ENCODE measurements at regions not wholly inside any gene's neighbourhood (a gene's known extent, or its start where the extent isn't known, plus 50 kb on each side); places are given as distances from the start of the nearest gene placed in this dataset.

DNA sequence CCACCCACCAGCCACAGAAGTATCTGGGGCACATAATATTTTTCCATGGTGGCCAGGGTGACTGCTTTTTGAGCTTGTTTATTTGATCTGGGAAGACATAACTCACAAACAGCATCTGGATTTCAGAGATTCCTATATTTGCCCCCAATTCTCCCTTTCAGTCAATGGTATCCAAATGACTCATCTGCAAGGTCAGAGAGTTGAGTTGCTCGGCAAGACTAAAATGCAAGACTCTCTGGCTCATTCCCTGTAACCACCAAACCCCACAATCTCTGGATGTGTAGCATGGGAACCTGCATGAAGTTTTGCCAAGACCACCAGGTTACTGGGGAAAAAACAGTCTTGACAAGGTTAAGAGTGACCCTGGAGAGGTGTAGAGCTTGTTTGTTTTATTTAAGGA is 174.9 kb upstream of the FAR2 start:
- Histone ChIP-seq H3K4me3 (ENCODE audit: low read length) (no peak overlapping the region), H3K9me3 (ENCODE audit: low read length) (no peaks in the 10 kb centered on the region), H3K79me2 (replicated peaks; ENCODE audit: insufficient read depth, low read length) (no peaks in the 10 kb centered on the region), H3K9me2 (ENCODE audit: insufficient read depth, low read length) (no peaks in the 10 kb centered on the region), H3F3A (ENCODE audit: insufficient read depth, low read length, poor library complexity, severe bottlenecking) (no peaks in the 10 kb centered on the region), H3K9ac (ENCODE audit: low read length) (no peak overlapping the region), H3K4me2 (ENCODE audit: low read length) (no peak overlapping the region), H3K27me3 (ENCODE audit: insufficient read depth, low read depth, low read length) (no peaks in the 10 kb centered on the region), H2AFZ (ENCODE audit: low read depth, low read length) (no peak overlapping the region), H3K27ac (ENCODE audit: low read length) (no peak overlapping the region), H4K20me1 (ENCODE audit: insufficient read depth) (no peaks in the 10 kb centered on the region), H3K36me3 (ENCODE audit: insufficient read depth, low read length) (no peaks in the 10 kb centered on the region)
- no peak for TF ChIP-seq CTCF (IDR thresholded peaks at IDR 0.05; ENCODE audit: poor library complexity, severe bottlenecking)
- no peak for TF ChIP-seq TAF1 (IDR thresholded peaks at IDR 0.05; ENCODE audit: low read depth)
- TF ChIP-seq POLR2AphosphoS5 (IDR thresholded peaks at IDR 0.05): no peak
- TF ChIP-seq EZH2 (IDR thresholded peaks at IDR 0.05; ENCODE audit: borderline replicate concordance, insufficient read depth, low read length, poor library complexity, severe bottlenecking): no peak
- TF ChIP-seq SMC3 (conservative IDR thresholded peaks at IDR 0.05; ENCODE audit: poor library complexity): no peak
- TF ChIP-seq MXI1 (conservative IDR thresholded peaks at IDR 0.05; ENCODE audit: poor library complexity, severe bottlenecking): no peak
- TF ChIP-seq EP300 (conservative IDR thresholded peaks at IDR 0.05; ENCODE audit: poor library complexity, severe bottlenecking): no peak
- no peak for TF ChIP-seq RAD21 (conservative IDR thresholded peaks at IDR 0.05)
- TF ChIP-seq, protein P1, sequence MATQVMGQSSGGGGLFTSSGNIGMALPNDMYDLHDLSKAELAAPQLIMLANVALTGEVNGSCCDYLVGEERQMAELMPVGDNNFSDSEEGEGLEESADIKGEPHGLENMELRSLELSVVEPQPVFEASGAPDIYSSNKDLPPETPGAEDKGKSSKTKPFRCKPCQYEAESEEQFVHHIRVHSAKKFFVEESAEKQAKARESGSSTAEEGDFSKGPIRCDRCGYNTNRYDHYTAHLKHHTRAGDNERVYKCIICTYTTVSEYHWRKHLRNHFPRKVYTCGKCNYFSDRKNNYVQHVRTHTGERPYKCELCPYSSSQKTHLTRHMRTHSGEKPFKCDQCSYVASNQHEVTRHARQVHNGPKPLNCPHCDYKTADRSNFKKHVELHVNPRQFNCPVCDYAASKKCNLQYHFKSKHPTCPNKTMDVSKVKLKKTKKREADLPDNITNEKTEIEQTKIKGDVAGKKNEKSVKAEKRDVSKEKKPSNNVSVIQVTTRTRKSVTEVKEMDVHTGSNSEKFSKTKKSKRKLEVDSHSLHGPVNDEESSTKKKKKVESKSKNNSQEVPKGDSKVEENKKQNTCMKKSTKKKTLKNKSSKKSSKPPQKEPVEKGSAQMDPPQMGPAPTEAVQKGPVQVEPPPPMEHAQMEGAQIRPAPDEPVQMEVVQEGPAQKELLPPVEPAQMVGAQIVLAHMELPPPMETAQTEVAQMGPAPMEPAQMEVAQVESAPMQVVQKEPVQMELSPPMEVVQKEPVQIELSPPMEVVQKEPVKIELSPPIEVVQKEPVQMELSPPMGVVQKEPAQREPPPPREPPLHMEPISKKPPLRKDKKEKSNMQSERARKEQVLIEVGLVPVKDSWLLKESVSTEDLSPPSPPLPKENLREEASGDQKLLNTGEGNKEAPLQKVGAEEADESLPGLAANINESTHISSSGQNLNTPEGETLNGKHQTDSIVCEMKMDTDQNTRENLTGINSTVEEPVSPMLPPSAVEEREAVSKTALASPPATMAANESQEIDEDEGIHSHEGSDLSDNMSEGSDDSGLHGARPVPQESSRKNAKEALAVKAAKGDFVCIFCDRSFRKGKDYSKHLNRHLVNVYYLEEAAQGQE (IDR thresholded peaks at IDR 0.05; ENCODE audit: borderline replicate concordance): no peak

DNA sequence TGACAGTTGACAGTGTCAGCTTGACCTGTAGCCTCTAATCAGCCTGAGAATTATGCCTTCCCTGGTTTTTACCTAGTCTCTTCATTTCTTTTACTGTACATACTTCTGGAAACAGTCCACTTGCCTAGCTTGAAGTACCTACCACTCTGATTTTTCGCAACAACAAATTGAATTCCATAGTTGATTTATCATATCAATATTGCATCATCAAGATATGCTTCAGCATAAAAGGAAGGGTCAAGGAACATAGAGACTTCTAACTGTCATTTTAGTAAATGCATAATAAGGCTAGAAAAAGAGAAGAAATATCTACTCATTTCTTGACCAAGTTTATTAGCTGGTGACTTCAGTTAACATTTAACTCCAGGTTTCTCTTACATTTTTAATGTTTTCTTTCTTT is 174.2 kb upstream of the FAR2 start:
- Histone ChIP-seq H3K27me3 (ENCODE audit: insufficient read depth, low read depth, low read length) (no peaks in the 10 kb centered on the region), H2AFZ (ENCODE audit: low read depth, low read length) (no peak overlapping the region), H3K36me3 (ENCODE audit: insufficient read depth, low read length) (no peaks in the 10 kb centered on the region), H3K4me2 (ENCODE audit: low read length) (no peak overlapping the region), H3K4me3 (ENCODE audit: low read length) (no peak overlapping the region), H3K9me3 (ENCODE audit: low read length) (no peaks in the 10 kb centered on the region), H3K9ac (ENCODE audit: low read length) (no peak overlapping the region), H3K79me2 (replicated peaks; ENCODE audit: insufficient read depth, low read length) (no peaks in the 10 kb centered on the region), H3F3A (ENCODE audit: insufficient read depth, low read length, poor library complexity, severe bottlenecking) (no peaks in the 10 kb centered on the region), H3K27ac (ENCODE audit: low read length) (no peak overlapping the region), H4K20me1 (ENCODE audit: insufficient read depth) (no peaks in the 10 kb centered on the region), H3K9me2 (ENCODE audit: insufficient read depth, low read length) (no peaks in the 10 kb centered on the region)
- TF ChIP-seq RAD21 (conservative IDR thresholded peaks at IDR 0.05): no peak
- no peak for TF ChIP-seq EZH2 (IDR thresholded peaks at IDR 0.05; ENCODE audit: borderline replicate concordance, insufficient read depth, low read length, poor library complexity, severe bottlenecking)
